ENCODE measurements at regions not wholly inside any gene's neighbourhood (a gene's known extent, or its start where the extent isn't known, plus 50 kb on each side); places are given as distances from the start of the nearest gene placed in this dataset.

DNA sequence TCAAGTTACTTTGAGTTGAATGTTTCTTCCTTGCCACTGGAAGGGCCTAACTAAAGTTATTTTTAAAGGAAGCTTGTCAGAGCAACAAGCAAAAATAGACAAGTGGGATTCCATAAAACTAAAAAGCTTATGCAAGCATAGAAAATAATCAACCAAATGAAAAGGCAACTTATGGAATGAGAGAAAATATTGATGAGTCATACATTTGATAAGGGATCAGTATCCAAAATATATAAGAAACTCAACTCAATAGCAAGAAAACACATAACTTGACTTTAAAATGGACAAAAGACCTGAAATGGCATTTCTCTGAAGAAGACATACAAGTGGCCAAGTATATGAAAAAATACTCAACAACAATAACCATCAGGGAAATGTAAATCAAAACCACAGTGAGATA lies 264.5 kb upstream of the UBASH3B start:
- Histone ChIP-seq H3K4me1 (ENCODE audit: insufficient read depth, low read length, poor library complexity, severe bottlenecking) (no peaks in the 10 kb centered on the region), H3F3A (ENCODE audit: low read depth) (no peaks in the 10 kb centered on the region), H3K9me3 (ENCODE audit: insufficient read depth, low read depth, low read length) (no peaks in the 10 kb centered on the region), H3K4me2 (ENCODE audit: low read depth, low read length, poor library complexity, severe bottlenecking) (no peak overlapping the region), H3K9me2 (replicated peaks; ENCODE audit: low read depth, low read length) (no peaks in the 10 kb centered on the region), H4K20me1 (ENCODE audit: insufficient read depth, low read length, poor library complexity, severe bottlenecking) (no peaks in the 10 kb centered on the region), H3K36me3 (ENCODE audit: insufficient read depth, low read length) (no peaks in the 10 kb centered on the region), H2AFZ (ENCODE audit: low read length) (no peak overlapping the region), H3K79me2 (ENCODE audit: insufficient read depth, low read length) (no peaks in the 10 kb centered on the region), H3K9ac (ENCODE audit: low read depth, low read length, poor library complexity, severe bottlenecking) (no peak overlapping the region), H3K4me3 (ENCODE audit: low read length, poor library complexity, severe bottlenecking) (no peak overlapping the region), H3K27me3 (ENCODE audit: insufficient read depth, low read length, poor library complexity, severe bottlenecking) (no peaks in the 10 kb centered on the region)
- no peak for TF ChIP-seq EZH2phosphoT487 (IDR thresholded peaks at IDR 0.05; ENCODE audit: borderline replicate concordance)
- TF ChIP-seq, protein P1, sequence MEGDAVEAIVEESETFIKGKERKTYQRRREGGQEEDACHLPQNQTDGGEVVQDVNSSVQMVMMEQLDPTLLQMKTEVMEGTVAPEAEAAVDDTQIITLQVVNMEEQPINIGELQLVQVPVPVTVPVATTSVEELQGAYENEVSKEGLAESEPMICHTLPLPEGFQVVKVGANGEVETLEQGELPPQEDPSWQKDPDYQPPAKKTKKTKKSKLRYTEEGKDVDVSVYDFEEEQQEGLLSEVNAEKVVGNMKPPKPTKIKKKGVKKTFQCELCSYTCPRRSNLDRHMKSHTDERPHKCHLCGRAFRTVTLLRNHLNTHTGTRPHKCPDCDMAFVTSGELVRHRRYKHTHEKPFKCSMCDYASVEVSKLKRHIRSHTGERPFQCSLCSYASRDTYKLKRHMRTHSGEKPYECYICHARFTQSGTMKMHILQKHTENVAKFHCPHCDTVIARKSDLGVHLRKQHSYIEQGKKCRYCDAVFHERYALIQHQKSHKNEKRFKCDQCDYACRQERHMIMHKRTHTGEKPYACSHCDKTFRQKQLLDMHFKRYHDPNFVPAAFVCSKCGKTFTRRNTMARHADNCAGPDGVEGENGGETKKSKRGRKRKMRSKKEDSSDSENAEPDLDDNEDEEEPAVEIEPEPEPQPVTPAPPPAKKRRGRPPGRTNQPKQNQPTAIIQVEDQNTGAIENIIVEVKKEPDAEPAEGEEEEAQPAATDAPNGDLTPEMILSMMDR (conservative IDR thresholded peaks at IDR 0.05; ENCODE audit: low read length) = no peak

DNA sequence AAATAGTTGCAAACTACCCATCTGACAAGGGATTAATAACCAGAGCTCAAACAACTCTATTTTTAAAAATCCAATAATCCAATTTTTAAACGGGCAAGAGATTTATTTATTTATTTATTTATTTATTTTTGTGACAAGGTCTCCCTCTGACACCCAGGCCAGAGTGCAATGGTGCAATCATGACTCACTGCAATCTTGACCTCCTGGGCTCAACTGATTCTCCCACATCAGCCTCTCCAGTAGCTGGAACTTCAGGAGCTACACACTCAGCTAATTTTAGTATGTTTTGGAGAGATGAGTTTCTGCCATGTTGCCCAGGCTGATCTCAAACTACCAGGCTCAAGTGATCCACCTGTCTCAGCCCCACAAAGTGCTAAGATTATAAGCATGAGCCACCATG lies 267.2 kb upstream of the BLID start:
- H3K36me3 ChIP-seq (ENCODE audit: insufficient read depth, low read length) = no peaks in the 10 kb centered on the region
- no peaks in the 10 kb centered on the region for H3K79me2 ChIP-seq (ENCODE audit: insufficient read depth, low read length)
- no peak overlapping the region for H3K4me3 ChIP-seq (ENCODE audit: low read length, poor library complexity, severe bottlenecking)
- no peaks in the 10 kb centered on the region for H3K4me1 ChIP-seq (ENCODE audit: insufficient read depth, low read length, poor library complexity, severe bottlenecking)
- no peaks in the 10 kb centered on the region for H3K27me3 ChIP-seq (ENCODE audit: insufficient read depth, low read length, poor library complexity, severe bottlenecking)
- H3K9me3 ChIP-seq (ENCODE audit: insufficient read depth, low read depth, low read length) = no peaks in the 10 kb centered on the region
- H2AFZ ChIP-seq (ENCODE audit: low read length) = no peak overlapping the region
- no peak for TF ChIP-seq EZH2phosphoT487 (IDR thresholded peaks at IDR 0.05; ENCODE audit: borderline replicate concordance)
- TF ChIP-seq, protein P1 (conservative IDR thresholded peaks at IDR 0.05; ENCODE audit: low read length) = no peak
- no peaks in the 10 kb centered on the region for H3K9me2 ChIP-seq (replicated peaks; ENCODE audit: low read depth, low read length)
- no peak overlapping the region for H3K4me2 ChIP-seq (ENCODE audit: low read depth, low read length, poor library complexity, severe bottlenecking)
- H3F3A ChIP-seq (ENCODE audit: low read depth) = no peaks in the 10 kb centered on the region
- H4K20me1 ChIP-seq (ENCODE audit: insufficient read depth, low read length, poor library complexity, severe bottlenecking) = no peaks in the 10 kb centered on the region
- H3K9ac ChIP-seq (ENCODE audit: low read depth, low read length, poor library complexity, severe bottlenecking) = no peak overlapping the region

DNA sequence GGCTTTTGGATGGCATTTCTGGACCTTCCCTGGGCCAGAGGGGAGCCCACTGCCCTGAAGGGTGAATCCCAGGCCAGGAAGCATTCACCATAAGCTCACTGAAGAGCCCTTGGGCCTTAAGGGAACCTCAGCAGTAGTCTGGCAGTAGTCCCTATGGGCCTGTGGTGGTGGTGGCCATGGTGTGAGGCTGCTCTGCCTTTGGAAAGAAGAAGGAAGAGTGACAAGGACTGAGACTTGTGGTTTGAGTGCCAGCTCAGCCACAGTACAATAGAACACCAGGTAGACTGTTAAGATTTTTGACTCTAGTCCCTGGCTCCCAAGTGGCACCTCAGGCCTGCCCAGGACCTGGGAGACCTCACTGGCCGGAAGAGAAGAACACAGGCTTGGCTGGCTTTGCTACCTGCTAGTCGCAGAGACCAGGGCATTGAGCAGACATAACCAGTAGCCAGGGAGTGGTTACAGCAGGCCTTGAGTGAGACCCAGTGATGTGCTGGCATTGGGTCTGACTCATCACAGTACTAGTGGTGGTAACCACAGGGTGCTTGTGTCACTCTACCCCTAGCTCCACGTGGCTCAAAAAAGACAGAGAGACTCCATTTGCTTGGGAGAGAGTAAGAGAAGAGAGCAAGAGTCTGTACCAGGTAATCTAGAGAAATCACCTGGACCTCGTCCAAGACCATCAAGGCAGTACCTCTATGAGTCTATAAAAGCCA lies 259.8 kb upstream of the BLID start:
- Histone ChIP-seq H4K20me1 (ENCODE audit: insufficient read depth, low read length, poor library complexity, severe bottlenecking) (no peaks in the 10 kb centered on the region), H3K9me2 (replicated peaks; ENCODE audit: low read depth, low read length) (no peaks in the 10 kb centered on the region), H3K27me3 (ENCODE audit: insufficient read depth, low read length, poor library complexity, severe bottlenecking) (no peaks in the 10 kb centered on the region), H3K4me1 (ENCODE audit: insufficient read depth, low read length, poor library complexity, severe bottlenecking) (no peaks in the 10 kb centered on the region), H3F3A (ENCODE audit: low read depth) (no peaks in the 10 kb centered on the region), H3K36me3 (ENCODE audit: insufficient read depth, low read length) (no peaks in the 10 kb centered on the region), H3K4me2 (ENCODE audit: low read depth, low read length, poor library complexity, severe bottlenecking) (no peak overlapping the region), H2AFZ (ENCODE audit: low read length) (no peak overlapping the region), H3K4me3 (ENCODE audit: low read length, poor library complexity, severe bottlenecking) (no peak overlapping the region), H3K9ac (ENCODE audit: low read depth, low read length, poor library complexity, severe bottlenecking) (no peak overlapping the region), H3K79me2 (ENCODE audit: insufficient read depth, low read length) (no peaks in the 10 kb centered on the region), H3K9me3 (ENCODE audit: insufficient read depth, low read depth, low read length) (no peaks in the 10 kb centered on the region)
- TF ChIP-seq EZH2phosphoT487 (IDR thresholded peaks at IDR 0.05; ENCODE audit: borderline replicate concordance) = no peak
- TF ChIP-seq, protein P1 (conservative IDR thresholded peaks at IDR 0.05; ENCODE audit: low read length) = no peak

All from Loucy (cell line).